ENCODE measurements at regions not wholly inside any gene's neighbourhood (a gene's known extent, or its start where the extent isn't known, plus 50 kb on each side); places are given as distances from the start of the nearest gene placed in this dataset.

DNA sequence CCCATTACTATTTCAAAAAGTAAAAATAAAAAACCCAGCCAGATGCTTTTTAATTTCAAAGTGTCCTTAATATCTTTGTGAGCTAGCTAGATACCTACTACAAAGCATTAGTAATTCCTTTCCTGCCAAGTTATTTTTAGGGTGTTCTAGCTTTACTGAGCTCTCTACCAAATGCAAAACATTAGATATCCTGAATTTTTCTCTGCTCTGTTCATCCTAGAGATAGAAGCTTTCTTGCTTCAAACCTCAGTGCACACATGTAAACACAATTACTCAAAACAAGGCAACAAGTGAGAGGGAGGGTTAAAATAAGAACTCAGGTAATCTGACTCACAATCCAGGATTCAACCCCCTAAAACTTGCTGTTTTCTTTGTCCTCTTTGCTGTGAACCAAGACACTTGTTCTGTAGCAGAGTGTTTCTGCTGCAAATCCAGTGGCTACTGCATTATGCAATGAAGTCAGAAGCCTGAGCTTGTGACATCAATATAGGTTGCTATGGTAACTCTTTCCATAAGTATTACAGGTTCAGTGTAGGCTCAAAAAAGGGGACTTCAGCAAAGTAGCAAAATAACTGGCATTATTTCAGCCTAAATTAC is 72.6 kb upstream of the STXBP5 start:
- TF ChIP-seq, protein P1, sequence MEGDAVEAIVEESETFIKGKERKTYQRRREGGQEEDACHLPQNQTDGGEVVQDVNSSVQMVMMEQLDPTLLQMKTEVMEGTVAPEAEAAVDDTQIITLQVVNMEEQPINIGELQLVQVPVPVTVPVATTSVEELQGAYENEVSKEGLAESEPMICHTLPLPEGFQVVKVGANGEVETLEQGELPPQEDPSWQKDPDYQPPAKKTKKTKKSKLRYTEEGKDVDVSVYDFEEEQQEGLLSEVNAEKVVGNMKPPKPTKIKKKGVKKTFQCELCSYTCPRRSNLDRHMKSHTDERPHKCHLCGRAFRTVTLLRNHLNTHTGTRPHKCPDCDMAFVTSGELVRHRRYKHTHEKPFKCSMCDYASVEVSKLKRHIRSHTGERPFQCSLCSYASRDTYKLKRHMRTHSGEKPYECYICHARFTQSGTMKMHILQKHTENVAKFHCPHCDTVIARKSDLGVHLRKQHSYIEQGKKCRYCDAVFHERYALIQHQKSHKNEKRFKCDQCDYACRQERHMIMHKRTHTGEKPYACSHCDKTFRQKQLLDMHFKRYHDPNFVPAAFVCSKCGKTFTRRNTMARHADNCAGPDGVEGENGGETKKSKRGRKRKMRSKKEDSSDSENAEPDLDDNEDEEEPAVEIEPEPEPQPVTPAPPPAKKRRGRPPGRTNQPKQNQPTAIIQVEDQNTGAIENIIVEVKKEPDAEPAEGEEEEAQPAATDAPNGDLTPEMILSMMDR (IDR thresholded peaks at IDR 0.05 in 8 of 11, conservative IDR thresholded peaks at IDR 0.05 in 3 of 11), result no peak
- TF ChIP-seq POLR2AphosphoS5 (IDR thresholded peaks at IDR 0.05), result no peak

All from spleen (tissue), 7 donors.